Naive thymus-derived CD4-positive, alpha-beta T cell (primary cell): ENCODE measurements at regions not wholly inside any gene's neighbourhood (a gene's known extent, or its start where the extent isn't known, plus 50 kb on each side); places are given as distances from the start of the nearest gene placed in this dataset.

Experiments
- ATAC-seq: fragments of 150-1000 bp; cut with Tn5 transposase; 2 replicates; pipeline ENCODE4 v1.10.0; 2021; ENCODE audit warnings: mild to moderate bottlenecking, moderate library complexity
- CTCF ChIA-PET: fragments of 350-600 bp; sonication (Branson Sonifier 250); formaldehyde crosslinking; loops from one replicate; lab custom pipeline; 2021; ENCODE audit warnings: antibody characterized with exemption; lab: Charles Lee
- POLR2A ChIA-PET: fragments of 350-600 bp; sonication (Branson Sonifier 250); formaldehyde crosslinking; loops from one replicate; lab custom pipeline; 2021; ENCODE audit warnings: antibody characterized with exemption, inconsistent platforms; lab: Charles Lee
- DNase-seq, 9 donors: peaks; one replicate each; pipeline versions ENCODE4 v3.0.0 to v3.0.0-alpha.2; 2020 to 2022; ENCODE audit warnings: mixed read lengths in 1 of 9
- H3K27ac ChIP-seq: one replicate; pipeline ENCODE4 v1.7.0; 2013; ENCODE audit warnings: mild to moderate bottlenecking, low read depth, low read length, moderate library complexity
- H3K27me3 ChIP-seq, 2 donors: one replicate each; pipeline ENCODE4 v1.7.0; 2013; ENCODE audit warnings: low read length in 2 of 2, mild to moderate bottlenecking in 2 of 2, moderate library complexity in 2 of 2; ENCODE audit not compliant: control insufficient read depth in 2 of 2, insufficient read depth in 2 of 2
- H3K36me3 ChIP-seq, 3 experiments: 1 replicate in 2 of 3; 2 replicates in 1 of 3; pipeline ENCODE4 v1.7.0; 2013; ENCODE audit warnings: low read length in 3 of 3, mild to moderate bottlenecking in 3 of 3, moderate library complexity in 1 of 3; ENCODE audit not compliant: insufficient read depth in 3 of 3, control insufficient read depth in 2 of 3
- H3K4me1 ChIP-seq, 2 donors: one replicate each; pipeline ENCODE4 v1.7.0; 2013; ENCODE audit warnings: low read length in 2 of 2, mild to moderate bottlenecking in 2 of 2, moderate library complexity in 1 of 2; ENCODE audit not compliant: control insufficient read depth in 2 of 2, insufficient read depth in 2 of 2
- H3K4me3 ChIP-seq: 2 replicates; pipeline ENCODE4 v1.7.0; 2013; ENCODE audit warnings: mild to moderate bottlenecking, low read length
- H3K9me3 ChIP-seq, 3 experiments: 1 replicate in 2 of 3; 2 replicates in 1 of 3; pipeline ENCODE4 v1.7.0; 2013; ENCODE audit warnings: low read length in 3 of 3; ENCODE audit not compliant: control insufficient read depth in 2 of 3
- H3K27ac Mint-ChIP-seq, 9 donors: one replicate each; pipeline ENCODE4 v1.8.0; 2020 to 2022; ENCODE audit warnings: mixed read lengths in 9 of 9, mild to moderate bottlenecking in 8 of 9, moderate library complexity in 5 of 9, inconsistent platforms in 2 of 9
- H3K27me3 Mint-ChIP-seq, 5 donors: one replicate each; pipeline ENCODE4 v1.8.0; 2021 to 2022; ENCODE audit warnings: mixed read lengths in 5 of 5, mild to moderate bottlenecking in 1 of 5
- H3K36me3 Mint-ChIP-seq, 5 donors: one replicate each; pipeline ENCODE4 v1.8.0; 2020 to 2022; ENCODE audit warnings: mixed read lengths in 5 of 5, mild to moderate bottlenecking in 3 of 5, inconsistent platforms in 1 of 5
- H3K4me1 Mint-ChIP-seq, 7 donors: one replicate each; pipeline ENCODE4 v1.8.0; 2020 to 2022; ENCODE audit warnings: mixed read lengths in 7 of 7, mild to moderate bottlenecking in 3 of 7, inconsistent platforms in 1 of 7
- H3K4me3 Mint-ChIP-seq, 10 donors: one replicate each; pipeline ENCODE4 v1.8.0; 2020 to 2022; ENCODE audit warnings: mild to moderate bottlenecking in 10 of 10, mixed read lengths in 10 of 10, moderate library complexity in 6 of 10, inconsistent platforms in 2 of 10
- H3K9me3 Mint-ChIP-seq, 11 donors: one replicate each; pipeline ENCODE4 v1.8.0; 2020 to 2022; ENCODE audit warnings: mixed read lengths in 11 of 11, mild to moderate bottlenecking in 4 of 11, inconsistent platforms in 1 of 11, moderate library complexity in 1 of 11
- intact Hi-C, 2 donors: fragments of 100-400 bp; cut with micrococcal nuclease; formaldehyde crosslinking; loops; one replicate each; pipeline ENCODE4 v1.15.1; 2023

- no peak for DNase-seq
- peaks cover 0 to 13% (median 0%) of the 10 kb centered on the region in 7 donors for H3K4me1 Mint-ChIP-seq
Observed at GRCh38 chr15:67010898-67011616, 54.3 kb upstream of the SMAD3 start.

GRCh38 chr15:67011617-67012005 lies 53.8 kb upstream of the SMAD3 start:
- peaks cover 0 to 13% (median 0%) of the 10 kb centered on the region in 7 donors for H3K4me1 Mint-ChIP-seq
- no peaks in the 10 kb centered on the region for H3K27me3 ChIP-seq
- H3K36me3 Mint-ChIP-seq, result no peaks in the 10 kb centered on the region
- H3K27ac Mint-ChIP-seq, result no peak overlapping the region
- no peak overlapping the region for H3K4me3 ChIP-seq
- ChIA-PET POLR2A (no interaction called here), CTCF (no interaction called here)
- H3K27ac ChIP-seq, result no peak overlapping the region
- DNase-seq (no peak), ATAC-seq (no peak)
- H3K4me1 ChIP-seq, result no peaks in the 10 kb centered on the region
- H3K4me3 Mint-ChIP-seq, result no peak overlapping the region
- H3K27me3 Mint-ChIP-seq, result peaks cover 0 to 3% (median 0%) of the 10 kb centered on the region in 5 donors
- intact Hi-C loops, result no loop called here
- no peaks in the 10 kb centered on the region for H3K36me3 ChIP-seq
- no peaks in the 10 kb centered on the region for H3K9me3 Mint-ChIP-seq
- H3K9me3 ChIP-seq, result no peaks in the 10 kb centered on the region

More at GRCh38 chr15:67010898-67011616, 54.3 kb upstream of the SMAD3 start:
- ChIA-PET CTCF (no interaction called here), POLR2A (no interaction called here)
- Mint-ChIP-seq H3K27ac (no peak overlapping the region), H3K36me3 (no peaks in the 10 kb centered on the region), H3K27me3 (peaks cover 0 to 5% (median 0%) of the 10 kb centered on the region in 5 donors), H3K9me3 (peaks cover 0 to 1% (median 0%) of the 10 kb centered on the region in 11 donors), H3K4me3 (no peak overlapping the region)
- no peak for ATAC-seq
- intact Hi-C loops, result no loop called here
- no peak overlapping the region for H3K4me3 ChIP-seq
- no peaks in the 10 kb centered on the region for H3K4me1 ChIP-seq
- no peaks in the 10 kb centered on the region for H3K9me3 ChIP-seq
- no peaks in the 10 kb centered on the region for H3K27me3 ChIP-seq
- H3K27ac ChIP-seq, result no peak overlapping the region
- no peaks in the 10 kb centered on the region for H3K36me3 ChIP-seq

GRCh38 chr15:67013696-67014095 lies 51.7 kb upstream of the SMAD3 start:
- peaks cover 0 to 25% (median 4%) of the 10 kb centered on the region in 7 donors for H3K4me1 Mint-ChIP-seq
- H3K27me3 Mint-ChIP-seq, result peaks cover 0 to 3% (median 0%) of the 10 kb centered on the region in 5 donors
- DNase-seq (no peak), ATAC-seq (no peak)
- Histone ChIP-seq H3K9me3 (no peaks in the 10 kb centered on the region), H3K36me3 (no peaks in the 10 kb centered on the region), H3K27me3 (no peaks in the 10 kb centered on the region), H3K4me3 (no peak overlapping the region), H3K4me1 (no peaks in the 10 kb centered on the region), H3K27ac (no peak overlapping the region)
- ChIA-PET CTCF (no interaction called here), POLR2A (no interaction called here)
- H3K36me3 Mint-ChIP-seq, result no peaks in the 10 kb centered on the region
- intact Hi-C loops, result no loop called here
- no peak overlapping the region for H3K27ac Mint-ChIP-seq
- H3K9me3 Mint-ChIP-seq, result peaks cover 0 to 2% (median 0%) of the 10 kb centered on the region in 11 donors
- no peak overlapping the region for H3K4me3 Mint-ChIP-seq
